IMR-90 (cell line): ENCODE measurements at regions not wholly inside any gene's neighbourhood (a gene's known extent, or its start where the extent isn't known, plus 50 kb on each side); places are given as distances from the start of the nearest gene placed in this dataset.

Experiments used
- ATAC-seq: fragments of 200-7000 bp; cut with Tn5 transposase; 2 replicates; pipeline ENCODE4 v1.9.1; 2020; ENCODE audit warnings: low read depth, mild to moderate bottlenecking, moderate library complexity
- BruUV-seq: library from RNA; stranded (reverse); fragments of 400-500 nt; replicated peaks from 2 replicates; lab custom pipeline; 2021; lab: Mats Ljungman, UMichigan
- CTCF ChIA-PET: fragments of 300-600 bp; formaldehyde crosslinking; extraction: SDS; loops from one replicate; lab custom pipeline; 2021; ENCODE audit warnings: antibody characterized with exemption; lab: Yijun Ruan, JAX
- POLR2A ChIA-PET: fragments of 300-600 bp; sonication (Branson Sonifier 250); formaldehyde crosslinking; loops from one replicate; lab custom pipeline; 2022; ENCODE audit warnings: antibody characterized with exemption; ENCODE audit not compliant: unreplicated experiment; lab: Charles Lee
- DNase-seq: peaks from one replicate; pipeline ENCODE4 v3.0.0; 2013
- H2AFZ ChIP-seq: replicated peaks from 2 replicates; pipeline ENCODE3; 2013; ENCODE audit warnings: low read length, mild to moderate bottlenecking; ENCODE audit not compliant: poor library complexity
- H2AK5ac ChIP-seq: 2 replicates; pipeline ENCODE4 v1.6.1; 2013; ENCODE audit warnings: low read depth, low read length, inconsistent platforms
- H2AK9ac ChIP-seq: replicated peaks from 2 replicates; pipeline ENCODE3; 2013; ENCODE audit warnings: mild to moderate bottlenecking, low read depth, low read length, moderate library complexity; ENCODE audit not compliant: poor library complexity
- H2BK120ac ChIP-seq: 2 replicates; pipeline ENCODE4 v1.6.1; 2013; ENCODE audit warnings: low read depth, low read length, inconsistent platforms
- H2BK15ac ChIP-seq: 3 replicates; pipeline ENCODE4 v1.6.1; 2013; ENCODE audit warnings: low read depth, low read length, inconsistent platforms
- H2BK20ac ChIP-seq: 2 replicates; pipeline ENCODE4 v1.6.1; 2013; ENCODE audit warnings: low read depth, mild to moderate bottlenecking, inconsistent platforms, low read length, moderate library complexity
- H2BK5ac ChIP-seq: 2 replicates; pipeline ENCODE4 v1.6.1; 2013; ENCODE audit warnings: mild to moderate bottlenecking, low read depth, low read length, inconsistent platforms; ENCODE audit not compliant: poor library complexity, severe bottlenecking
- H3K14ac ChIP-seq: replicated peaks from 2 replicates; pipeline ENCODE4 v1.6.1; 2013; ENCODE audit warnings: low read depth, low read length, inconsistent platforms
- H3K18ac ChIP-seq: 2 replicates; pipeline ENCODE4 v1.6.1; 2013; ENCODE audit warnings: low read depth, low read length, control low read depth
- H3K23ac ChIP-seq: 2 replicates; pipeline ENCODE4 v1.6.1; 2013; ENCODE audit warnings: low read depth, low read length, inconsistent platforms
- H3K27ac ChIP-seq: 2 replicates; pipeline ENCODE4 v1.5.1; 2013; ENCODE audit warnings: mild to moderate bottlenecking, control low read depth, low read length; ENCODE audit not compliant: insufficient read depth
- H3K27me3 ChIP-seq: 2 replicates; pipeline ENCODE4 v1.6.1; 2013; ENCODE audit warnings: low read length; ENCODE audit not compliant: control insufficient read depth, insufficient read depth
- H3K36me3 ChIP-seq: 2 replicates; pipeline ENCODE4 v1.6.1; 2013; ENCODE audit warnings: low read length, mixed read lengths; ENCODE audit not compliant: control insufficient read depth, insufficient read depth
- H3K4ac ChIP-seq: 2 replicates; pipeline ENCODE4 v1.6.1; 2013; ENCODE audit warnings: low read depth, low read length, inconsistent platforms
- H3K4me1 ChIP-seq: 2 replicates; pipeline ENCODE4 v1.6.1; 2013; ENCODE audit warnings: low read length, mixed read lengths; ENCODE audit not compliant: control insufficient read depth, insufficient read depth
- H3K4me2 ChIP-seq: 2 replicates; pipeline ENCODE4 v1.6.1; 2013; ENCODE audit warnings: low read depth, mild to moderate bottlenecking, control low read depth, low read length, moderate library complexity
- H3K4me3 ChIP-seq: 2 replicates; pipeline ENCODE4 v1.5.1; 2013; ENCODE audit warnings: low read depth, mild to moderate bottlenecking, control low read depth, low read length, moderate library complexity; ENCODE audit not compliant: insufficient read depth
- H3K56ac ChIP-seq: 2 replicates; pipeline ENCODE4 v1.6.1; 2013; ENCODE audit warnings: low read length, inconsistent platforms; ENCODE audit not compliant: insufficient read depth; ENCODE audit errors: extremely low read depth
- H3K79me1 ChIP-seq, 2 experiments: 2 replicates each; pipeline ENCODE4 v1.6.1; 2013; ENCODE audit warnings: low read length in 2 of 2, inconsistent platforms in 1 of 2, low read depth in 1 of 2
- H3K9ac ChIP-seq: 2 replicates; pipeline ENCODE4 v1.6.1; 2013; ENCODE audit warnings: low read depth, low read length, control low read depth
- H3K9me1 ChIP-seq: 2 replicates; pipeline ENCODE4 v1.6.1; 2013; ENCODE audit warnings: low read length, inconsistent platforms; ENCODE audit not compliant: insufficient read depth
- H3K9me3 ChIP-seq: 2 replicates; pipeline ENCODE4 v1.6.1; 2013; ENCODE audit warnings: low read length; ENCODE audit not compliant: control insufficient read depth, insufficient read depth
- H4K20me1 ChIP-seq: 2 replicates; pipeline ENCODE4 v1.6.1; 2013; ENCODE audit warnings: low read length, inconsistent platforms; ENCODE audit not compliant: insufficient read depth
- H4K5ac ChIP-seq: 2 replicates; pipeline ENCODE4 v1.6.1; 2013; ENCODE audit warnings: mild to moderate bottlenecking, low read depth, low read length, control low read depth
- H4K8ac ChIP-seq, 2 experiments: 2 replicates each; pipeline ENCODE4 v1.6.1; 2013; ENCODE audit warnings: low read depth in 2 of 2, low read length in 2 of 2, control low read depth in 1 of 2, inconsistent platforms in 1 of 2
- H4K91ac ChIP-seq: 2 replicates; pipeline ENCODE4 v1.6.1; 2013; ENCODE audit warnings: low read depth, low read length, inconsistent platforms; ENCODE audit not compliant: insufficient read depth
- CEBPB ChIP-seq: IDR thresholded peaks from 2 replicates; pipeline ENCODE4 v1.6.1; 2012; ENCODE audit warnings: low read depth, low read length, improper control_type of control experiment
- FOS ChIP-seq: fragments of 150-350 bp; IDR thresholded peaks from 2 replicates; pipeline ENCODE4 v1.6.1; 2016; ENCODE audit warnings: low read depth, low read length
- MAFK ChIP-seq: IDR thresholded peaks from 2 replicates; pipeline ENCODE4 v1.6.1; 2012; ENCODE audit warnings: low read depth, low read length, improper control_type of control experiment
- MAZ ChIP-seq: IDR thresholded peaks from 2 replicates; pipeline ENCODE4 v1.6.1; 2012; ENCODE audit warnings: low read depth, mild to moderate bottlenecking, low read length, improper control_type of control experiment, moderate library complexity, borderline replicate concordance
- RCOR1 ChIP-seq: IDR thresholded peaks from 2 replicates; pipeline ENCODE4 v1.6.1; 2012; ENCODE audit warnings: mild to moderate bottlenecking, low read length, improper control_type of control experiment; ENCODE audit not compliant: insufficient replicate concordance
- WGBS, 2 experiments: methylation state at CpG; one replicate each; pipeline versions ENCODE4 v1.1.5 to v1.1.7; 2013; ENCODE audit warnings: missing lambda C conversion rate in 2 of 2; ENCODE audit not compliant: insufficient read length in 1 of 2; ENCODE audit errors: extremely low coverage in 2 of 2; 5-methylcytosine and 5-hydroxymethylcytosine counted together
- dilution Hi-C: fragments of 300-500 bp; cut with HindIII; formaldehyde crosslinking; loops from one replicate; pipeline ENCODE4 v1.14.3; 2018; ENCODE audit warnings: low sequenced_read_pairs; ENCODE audit not compliant: unreplicated experiment
- in situ Hi-C: fragments of 300-500 bp; cut with MboI; formaldehyde crosslinking; loops from 3 replicates; pipeline ENCODE4 v1.14.3; 2019; ENCODE audit warnings: low sequenced_read_pairs, inconsistent platforms, mixed read lengths
- intact Hi-C: fragments of 100-400 bp; cut with micrococcal nuclease; formaldehyde crosslinking; loops from 2 replicates; pipeline ENCODE4 v1.10.0; 2022
- TF ChIP-seq, protein P1 (sequence below): conservative IDR thresholded peaks from 2 replicates; pipeline ENCODE4 v1.5.1; 2012; ENCODE audit warnings: mild to moderate bottlenecking, low read depth, low read length, improper control_type of control experiment

DNA sequence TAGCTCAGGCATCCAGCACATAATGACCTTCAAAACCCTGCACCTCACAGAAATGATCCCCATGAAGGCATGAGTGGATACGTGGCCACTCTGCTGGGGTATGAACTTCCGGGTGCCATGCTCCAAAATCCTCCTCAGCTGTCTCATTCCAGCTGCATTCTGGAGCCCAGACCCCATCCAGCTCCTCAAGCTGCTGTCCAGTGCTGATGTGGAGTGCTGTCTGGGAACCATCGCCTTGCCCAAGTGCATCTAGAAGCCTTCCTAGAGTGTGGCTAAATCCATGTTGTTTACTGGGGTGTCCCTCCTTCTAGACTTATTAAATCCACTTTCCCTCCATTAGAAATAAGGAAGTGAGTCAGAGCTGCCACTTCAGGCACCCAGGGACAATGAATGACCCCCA is 130.8 kb upstream of the PTPRT start:
- H2AK9ac ChIP-seq: no peak overlapping the region
- no peak overlapping the region for H3K23ac ChIP-seq
- H3K18ac ChIP-seq: no peak overlapping the region
- H2AFZ ChIP-seq: no peak overlapping the region
- TF ChIP-seq RCOR1 (no peak), MAFK (no peak), CEBPB (no peak), FOS (no peak), MAZ (no peak)
- TF ChIP-seq, protein P1, sequence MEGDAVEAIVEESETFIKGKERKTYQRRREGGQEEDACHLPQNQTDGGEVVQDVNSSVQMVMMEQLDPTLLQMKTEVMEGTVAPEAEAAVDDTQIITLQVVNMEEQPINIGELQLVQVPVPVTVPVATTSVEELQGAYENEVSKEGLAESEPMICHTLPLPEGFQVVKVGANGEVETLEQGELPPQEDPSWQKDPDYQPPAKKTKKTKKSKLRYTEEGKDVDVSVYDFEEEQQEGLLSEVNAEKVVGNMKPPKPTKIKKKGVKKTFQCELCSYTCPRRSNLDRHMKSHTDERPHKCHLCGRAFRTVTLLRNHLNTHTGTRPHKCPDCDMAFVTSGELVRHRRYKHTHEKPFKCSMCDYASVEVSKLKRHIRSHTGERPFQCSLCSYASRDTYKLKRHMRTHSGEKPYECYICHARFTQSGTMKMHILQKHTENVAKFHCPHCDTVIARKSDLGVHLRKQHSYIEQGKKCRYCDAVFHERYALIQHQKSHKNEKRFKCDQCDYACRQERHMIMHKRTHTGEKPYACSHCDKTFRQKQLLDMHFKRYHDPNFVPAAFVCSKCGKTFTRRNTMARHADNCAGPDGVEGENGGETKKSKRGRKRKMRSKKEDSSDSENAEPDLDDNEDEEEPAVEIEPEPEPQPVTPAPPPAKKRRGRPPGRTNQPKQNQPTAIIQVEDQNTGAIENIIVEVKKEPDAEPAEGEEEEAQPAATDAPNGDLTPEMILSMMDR: no peak
- H4K20me1 ChIP-seq: no peaks in the 10 kb centered on the region
- no peak overlapping the region for H4K91ac ChIP-seq
- ChIA-PET POLR2A (no interaction called here), CTCF (interaction anchor here (1.0 kb wide), 1 partner anchor 13 kb away, joined by 3 read pairs; no protein-coding TSS in a partner anchor)
- H2BK120ac ChIP-seq: no peak overlapping the region
- ATAC-seq (no peak), DNase-seq (no peak)
- H3K9ac ChIP-seq: no peak overlapping the region
- no peak overlapping the region for H3K4me3 ChIP-seq
- H3K27ac ChIP-seq: no peak overlapping the region
- no peaks in the 10 kb centered on the region for H3K9me3 ChIP-seq
- in situ Hi-C loops (no loop called here), dilution Hi-C loops (no loop called here), intact Hi-C loops (no loop called here)
- no TSS peak for BruUV-seq
- H3K27me3 ChIP-seq: no peaks in the 10 kb centered on the region
- no peaks in the 10 kb centered on the region for H3K79me1 ChIP-seq
- WGBS, 2 experiments: 28% methylated on average over 2 of the region's 3 CpGs; no CpG with 5 or more reads in 1 of the 2 experiments
- H2BK15ac ChIP-seq: no peak overlapping the region
- H4K8ac ChIP-seq: no peak overlapping the region
- H3K4me2 ChIP-seq: no peak overlapping the region
- no peak overlapping the region for H3K56ac ChIP-seq
- H3K9me1 ChIP-seq: no peaks in the 10 kb centered on the region
- no peak overlapping the region for H2BK20ac ChIP-seq
- no peaks in the 10 kb centered on the region for H3K36me3 ChIP-seq
- no peaks in the 10 kb centered on the region for H3K4me1 ChIP-seq
- H4K5ac ChIP-seq: no peak overlapping the region
- H3K4ac ChIP-seq: no peak overlapping the region
- no peak overlapping the region for H3K14ac ChIP-seq
- H2BK5ac ChIP-seq: no peak overlapping the region
- H2AK5ac ChIP-seq: no peak overlapping the region
